ENCODE measurements at regions not wholly inside any gene's neighbourhood (a gene's known extent, or its start where the extent isn't known, plus 50 kb on each side); places are given as distances from the start of the nearest gene placed in this dataset.

DNA sequence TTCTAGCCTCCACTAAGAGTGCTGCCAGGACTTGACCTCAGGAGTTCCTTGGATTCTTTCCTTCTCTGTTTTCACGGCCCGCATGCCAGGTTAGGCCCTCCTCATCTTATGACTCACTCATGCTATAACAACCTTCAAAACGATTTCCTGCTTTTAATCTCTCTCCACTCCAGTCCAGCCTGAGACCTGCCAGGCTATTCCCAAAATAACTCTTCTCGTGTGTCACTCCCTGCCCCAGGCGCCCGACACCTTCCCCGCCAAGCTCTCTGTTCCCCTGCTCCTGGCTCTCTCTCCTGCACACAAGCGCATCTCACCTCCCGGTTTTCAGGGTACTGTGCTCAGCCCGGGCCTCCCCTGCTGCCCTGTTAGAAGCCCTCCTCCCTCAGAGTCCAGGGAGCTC is 64.1 kb upstream of the RPS6KA2 start:
- Histone ChIP-seq H3K9me3 (ENCODE audit: low read depth) (no peaks in the 10 kb centered on the region), H2AFZ (replicated peaks) (no peak overlapping the region), H3K79me2 (ENCODE audit: low read depth) (no peaks in the 10 kb centered on the region), H3K36me3 (no peaks in the 10 kb centered on the region), H4K20me1 (ENCODE audit: low read depth) (no peaks in the 10 kb centered on the region), H3K4me2 (no peak overlapping the region), H3K4me1 (peaks cover 20% of the 10 kb centered on the region), H3K9ac (no peak overlapping the region), H3K27ac (no peak overlapping the region), H3K27me3 (no peaks in the 10 kb centered on the region), H3K4me3 (no peak overlapping the region), H3F3A (ENCODE audit: low read depth) (no peaks in the 10 kb centered on the region)
- Mint-ChIP-seq H3K27ac (peak overlapping the region; percentile 15), H3K9me3 (no peaks in the 10 kb centered on the region), H3K27me3 (ENCODE audit: insufficient read depth, low read depth) (peaks cover 8% of the 10 kb centered on the region), H3K4me3 (no peak overlapping the region), H3K36me3 (no peaks in the 10 kb centered on the region), H3K4me1 (peaks cover 31% of the 10 kb centered on the region)
- no peak for DNase-seq (ENCODE audit: low spot score)
- TF ChIP-seq, protein P1, sequence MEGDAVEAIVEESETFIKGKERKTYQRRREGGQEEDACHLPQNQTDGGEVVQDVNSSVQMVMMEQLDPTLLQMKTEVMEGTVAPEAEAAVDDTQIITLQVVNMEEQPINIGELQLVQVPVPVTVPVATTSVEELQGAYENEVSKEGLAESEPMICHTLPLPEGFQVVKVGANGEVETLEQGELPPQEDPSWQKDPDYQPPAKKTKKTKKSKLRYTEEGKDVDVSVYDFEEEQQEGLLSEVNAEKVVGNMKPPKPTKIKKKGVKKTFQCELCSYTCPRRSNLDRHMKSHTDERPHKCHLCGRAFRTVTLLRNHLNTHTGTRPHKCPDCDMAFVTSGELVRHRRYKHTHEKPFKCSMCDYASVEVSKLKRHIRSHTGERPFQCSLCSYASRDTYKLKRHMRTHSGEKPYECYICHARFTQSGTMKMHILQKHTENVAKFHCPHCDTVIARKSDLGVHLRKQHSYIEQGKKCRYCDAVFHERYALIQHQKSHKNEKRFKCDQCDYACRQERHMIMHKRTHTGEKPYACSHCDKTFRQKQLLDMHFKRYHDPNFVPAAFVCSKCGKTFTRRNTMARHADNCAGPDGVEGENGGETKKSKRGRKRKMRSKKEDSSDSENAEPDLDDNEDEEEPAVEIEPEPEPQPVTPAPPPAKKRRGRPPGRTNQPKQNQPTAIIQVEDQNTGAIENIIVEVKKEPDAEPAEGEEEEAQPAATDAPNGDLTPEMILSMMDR (IDR thresholded peaks at IDR 0.05), result no peak
- TF ChIP-seq EZH2 (IDR thresholded peaks at IDR 0.05) (no peak), EZH2phosphoT487 (IDR thresholded peaks at IDR 0.05) (no peak)

DNA sequence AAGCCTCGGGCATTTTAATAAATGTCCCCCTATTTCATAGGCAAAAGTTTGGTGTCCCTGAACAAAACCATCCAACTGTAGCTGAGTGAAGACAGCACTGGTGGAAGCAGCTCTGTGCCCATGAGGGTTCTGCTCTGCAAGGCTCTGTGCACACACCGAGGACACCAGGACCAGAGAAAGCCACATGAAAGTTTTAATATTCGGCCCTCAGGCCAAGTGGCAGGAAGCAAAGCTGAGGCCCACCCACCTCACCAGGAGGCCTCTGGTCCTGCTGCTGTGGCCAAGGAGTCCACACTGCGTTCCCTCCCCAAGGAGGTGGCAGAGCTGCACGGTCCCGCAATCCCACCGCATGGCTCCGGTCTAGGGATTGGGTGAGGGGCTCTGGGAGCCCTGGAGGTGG is 62.6 kb upstream of the RPS6KA2 start:
- peaks cover 31% of the 10 kb centered on the region for H3K4me1 Mint-ChIP-seq
- TF ChIP-seq, protein P1 (IDR thresholded peaks at IDR 0.05), result no peak
- TF ChIP-seq EZH2phosphoT487 (IDR thresholded peaks at IDR 0.05), result no peak
- no peak for TF ChIP-seq EZH2 (IDR thresholded peaks at IDR 0.05)
- Histone ChIP-seq H3K9ac (no peak overlapping the region), H3K79me2 (ENCODE audit: low read depth) (no peaks in the 10 kb centered on the region), H3K27ac (no peak overlapping the region), H3F3A (ENCODE audit: low read depth) (no peaks in the 10 kb centered on the region), H3K4me1 (peaks cover 20% of the 10 kb centered on the region), H3K9me3 (ENCODE audit: low read depth) (no peaks in the 10 kb centered on the region), H3K36me3 (no peaks in the 10 kb centered on the region), H4K20me1 (ENCODE audit: low read depth) (no peaks in the 10 kb centered on the region), H3K4me3 (no peak overlapping the region), H2AFZ (replicated peaks) (no peak overlapping the region), H3K27me3 (no peaks in the 10 kb centered on the region), H3K4me2 (no peak overlapping the region)
- H3K36me3 Mint-ChIP-seq, result no peaks in the 10 kb centered on the region
- no peak overlapping the region for H3K4me3 Mint-ChIP-seq
- H3K27ac Mint-ChIP-seq, result no peak overlapping the region
- no peak for DNase-seq (ENCODE audit: low spot score)
- H3K9me3 Mint-ChIP-seq, result no peaks in the 10 kb centered on the region
- peaks cover 8% of the 10 kb centered on the region for H3K27me3 Mint-ChIP-seq (ENCODE audit: insufficient read depth, low read depth)

DNA sequence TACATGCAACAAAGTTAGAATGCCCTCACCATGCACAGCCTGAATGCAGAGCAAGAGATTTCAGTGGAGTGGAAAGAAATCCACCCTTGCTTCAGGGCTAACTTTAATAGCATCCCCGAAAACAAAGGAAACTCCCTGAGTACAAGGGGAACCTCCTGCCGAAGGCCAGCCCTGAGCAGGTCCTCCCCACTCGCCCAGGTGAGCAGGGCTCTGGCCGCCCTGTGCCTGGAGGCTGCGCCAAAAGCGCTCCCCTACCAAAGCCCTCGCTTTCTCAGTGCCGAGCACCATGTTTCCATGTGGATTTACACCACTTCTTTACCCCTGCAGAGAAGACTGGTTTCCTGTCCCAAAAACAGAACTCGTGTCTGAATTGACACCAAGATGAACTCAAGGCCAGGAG is 61.9 kb upstream of the RPS6KA2 start:
- Histone ChIP-seq H2AFZ (replicated peaks) (no peak overlapping the region), H4K20me1 (ENCODE audit: low read depth) (no peaks in the 10 kb centered on the region), H3K9ac (no peak overlapping the region), H3K4me2 (no peak overlapping the region), H3K27me3 (no peaks in the 10 kb centered on the region), H3K79me2 (ENCODE audit: low read depth) (no peaks in the 10 kb centered on the region), H3K36me3 (no peaks in the 10 kb centered on the region), H3K4me1 (peaks cover 20% of the 10 kb centered on the region), H3F3A (ENCODE audit: low read depth) (no peaks in the 10 kb centered on the region), H3K27ac (no peak overlapping the region), H3K9me3 (ENCODE audit: low read depth) (no peaks in the 10 kb centered on the region), H3K4me3 (no peak overlapping the region)
- Mint-ChIP-seq H3K4me1 (peaks cover 37% of the 10 kb centered on the region), H3K27me3 (ENCODE audit: insufficient read depth, low read depth) (peaks cover 8% of the 10 kb centered on the region), H3K4me3 (no peak overlapping the region), H3K9me3 (no peaks in the 10 kb centered on the region), H3K36me3 (no peaks in the 10 kb centered on the region), H3K27ac (no peak overlapping the region)
- no peak for DNase-seq (ENCODE audit: low spot score)
- TF ChIP-seq, protein P1 (IDR thresholded peaks at IDR 0.05), result no peak
- TF ChIP-seq EZH2 (IDR thresholded peaks at IDR 0.05), result no peak

GRCh38 chr6:166687879-166688205 is 60.8 kb upstream of the RPS6KA2 start:
- Histone ChIP-seq H3F3A (ENCODE audit: low read depth) (no peaks in the 10 kb centered on the region), H3K27ac (no peak overlapping the region), H3K79me2 (ENCODE audit: low read depth) (no peaks in the 10 kb centered on the region), H3K27me3 (no peaks in the 10 kb centered on the region), H3K4me1 (peaks cover 20% of the 10 kb centered on the region), H3K9ac (no peak overlapping the region), H3K4me2 (peak overlapping the region; percentile 63), H3K36me3 (no peaks in the 10 kb centered on the region), H4K20me1 (ENCODE audit: low read depth) (no peaks in the 10 kb centered on the region), H2AFZ (replicated peaks) (peak overlapping the region; percentile 94), H3K9me3 (ENCODE audit: low read depth) (no peaks in the 10 kb centered on the region), H3K4me3 (no peak overlapping the region)
- H3K27ac Mint-ChIP-seq, result peak overlapping the region; percentile 84
- no peaks in the 10 kb centered on the region for H3K36me3 Mint-ChIP-seq
- DNase-seq (ENCODE audit: low spot score), result peak; percentile 52
- TF ChIP-seq EZH2phosphoT487 (IDR thresholded peaks at IDR 0.05) (no peak), EZH2 (IDR thresholded peaks at IDR 0.05) (no peak)
- TF ChIP-seq, protein P1 (IDR thresholded peaks at IDR 0.05), result no peak
- peaks cover 41% of the 10 kb centered on the region for H3K4me1 Mint-ChIP-seq
- peaks cover 8% of the 10 kb centered on the region for H3K27me3 Mint-ChIP-seq (ENCODE audit: insufficient read depth, low read depth)
- no peaks in the 10 kb centered on the region for H3K9me3 Mint-ChIP-seq
- peak overlapping the region; percentile 57 for H3K4me3 Mint-ChIP-seq

All from neural progenitor cell (in vitro differentiated cells).